ENCODE measurements at regions not wholly inside any gene's neighbourhood (a gene's known extent, or its start where the extent isn't known, plus 50 kb on each side); places are given as distances from the start of the nearest gene placed in this dataset.

GRCh38 chr13:71079638-71080037 is 787.4 kb downstream of the DACH1 start:
- H3K4me3 ChIP-seq = no peak overlapping the region
- intact Hi-C loops (cut with DNase I) = no loop called here
- no peak for DNase-seq
- no peaks in the 10 kb centered on the region for H3K9me3 ChIP-seq
- no peak overlapping the region for H3K27ac ChIP-seq
- ATAC-seq = no peak
- H3K36me3 ChIP-seq = no peaks in the 10 kb centered on the region
- H3K4me1 ChIP-seq = no peaks in the 10 kb centered on the region
- no peaks in the 10 kb centered on the region for H3K27me3 ChIP-seq
- TF ChIP-seq, protein P1, sequence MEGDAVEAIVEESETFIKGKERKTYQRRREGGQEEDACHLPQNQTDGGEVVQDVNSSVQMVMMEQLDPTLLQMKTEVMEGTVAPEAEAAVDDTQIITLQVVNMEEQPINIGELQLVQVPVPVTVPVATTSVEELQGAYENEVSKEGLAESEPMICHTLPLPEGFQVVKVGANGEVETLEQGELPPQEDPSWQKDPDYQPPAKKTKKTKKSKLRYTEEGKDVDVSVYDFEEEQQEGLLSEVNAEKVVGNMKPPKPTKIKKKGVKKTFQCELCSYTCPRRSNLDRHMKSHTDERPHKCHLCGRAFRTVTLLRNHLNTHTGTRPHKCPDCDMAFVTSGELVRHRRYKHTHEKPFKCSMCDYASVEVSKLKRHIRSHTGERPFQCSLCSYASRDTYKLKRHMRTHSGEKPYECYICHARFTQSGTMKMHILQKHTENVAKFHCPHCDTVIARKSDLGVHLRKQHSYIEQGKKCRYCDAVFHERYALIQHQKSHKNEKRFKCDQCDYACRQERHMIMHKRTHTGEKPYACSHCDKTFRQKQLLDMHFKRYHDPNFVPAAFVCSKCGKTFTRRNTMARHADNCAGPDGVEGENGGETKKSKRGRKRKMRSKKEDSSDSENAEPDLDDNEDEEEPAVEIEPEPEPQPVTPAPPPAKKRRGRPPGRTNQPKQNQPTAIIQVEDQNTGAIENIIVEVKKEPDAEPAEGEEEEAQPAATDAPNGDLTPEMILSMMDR (IDR thresholded peaks at IDR 0.05) = no peak

GRCh38 chr13:71068041-71068440 is 799.0 kb downstream of the DACH1 start:
- 57 to 81% methylated on average over 3 of the region's 3 CpGs for WGBS, 2 donors
- intact Hi-C loops (cut with DNase I) = no loop called here

GRCh38 chr13:71067165-71067815 is 799.7 kb downstream of the DACH1 start:
- Histone ChIP-seq H3K36me3 (no peaks in the 10 kb centered on the region), H3K4me1 (no peaks in the 10 kb centered on the region), H3K27ac (no peak overlapping the region), H3K4me3 (no peak overlapping the region), H3K27me3 (no peaks in the 10 kb centered on the region), H3K9me3 (peaks cover 0 to 7% (median 0%) of the 10 kb centered on the region in 11 donors)
- no peak for DNase-seq
- WGBS, 2 donors = 80 to 93% methylated on average over 3 of the region's 3 CpGs
- intact Hi-C loops (cut with DNase I) = no loop called here
- TF ChIP-seq, protein P1 (IDR thresholded peaks at IDR 0.05) = peak in 5 of 9 donors; percentile 16 to 44 (median 29)
- ATAC-seq = peak in 1 of 8 donors; percentile 51

More at GRCh38 chr13:71068041-71068440, 799.0 kb downstream of the DACH1 start:
- TF ChIP-seq, protein P1 (IDR thresholded peaks at IDR 0.05) = no peak
- Histone ChIP-seq H3K27ac (no peak overlapping the region), H3K4me1 (no peaks in the 10 kb centered on the region), H3K4me3 (no peak overlapping the region), H3K36me3 (no peaks in the 10 kb centered on the region), H3K27me3 (no peaks in the 10 kb centered on the region), H3K9me3 (peaks cover 0 to 7% (median 0%) of the 10 kb centered on the region in 11 donors)
- no peak for DNase-seq
- no peak for ATAC-seq

DNA sequence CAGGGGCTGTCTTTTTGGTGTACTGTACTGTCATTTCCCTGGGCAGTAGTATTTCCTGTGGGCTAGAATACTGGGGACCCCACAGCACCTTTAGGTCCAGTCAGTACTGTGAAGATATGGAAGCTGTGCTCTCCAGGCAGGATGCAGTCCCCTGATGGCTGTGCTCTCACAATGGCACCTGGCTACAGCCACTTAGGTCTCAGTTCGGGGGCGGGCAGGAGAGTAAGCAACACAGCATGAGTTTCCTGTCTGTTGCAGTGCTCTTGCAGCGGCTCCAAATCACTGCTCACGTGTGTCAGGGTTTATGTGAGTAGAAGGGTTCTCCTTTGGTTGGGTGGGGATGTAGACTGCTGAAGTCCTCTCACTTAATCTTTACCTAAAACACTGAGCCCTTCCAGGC is 810.4 kb downstream of the DACH1 start:
- intact Hi-C loops (cut with DNase I) = no loop called here
- Histone ChIP-seq H3K4me3 (no peak overlapping the region), H3K27me3 (no peaks in the 10 kb centered on the region), H3K9me3 (peaks cover 0 to 30% (median 13%) of the 10 kb centered on the region in 11 donors), H3K36me3 (no peaks in the 10 kb centered on the region), H3K4me1 (no peaks in the 10 kb centered on the region), H3K27ac (no peak overlapping the region)
- ATAC-seq (no peak), DNase-seq (no peak)
- TF ChIP-seq, protein P1 (IDR thresholded peaks at IDR 0.05) = no peak
- 61 to 66% methylated on average over 4 of the region's 4 CpGs for WGBS, 2 donors
